DND-41 (cell line): ENCODE measurements at regions not wholly inside any gene's neighbourhood (a gene's known extent, or its start where the extent isn't known, plus 50 kb on each side); places are given as distances from the start of the nearest gene placed in this dataset.

Source experiments
- ATAC-seq: fragments of 200-7000 bp; cut with Tn5 transposase; 3 replicates; pipeline ENCODE4 v1.9.1; 2021; ENCODE audit warnings: low read depth; ENCODE audit not compliant: insufficient read depth
- DNase-seq: peaks from one replicate; pipeline ENCODE4 v3.0.0-alpha.2; 2020
- H2AFZ ChIP-seq: 2 replicates; pipeline ENCODE4 v1.6.0; 2012; ENCODE audit warnings: low read depth, low read length
- H3K27ac ChIP-seq: 2 replicates; pipeline ENCODE4 v1.5.1; 2012; ENCODE audit warnings: low read length, inconsistent platforms
- H3K27me3 ChIP-seq: fragments of 200-600 bp; sonication (generic); 2 replicates; pipeline ENCODE4 v1.6.0; 2012; ENCODE audit warnings: low read length, mild to moderate bottlenecking, inconsistent platforms; ENCODE audit not compliant: insufficient read depth, poor library complexity
- H3K36me3 ChIP-seq: 2 replicates; pipeline ENCODE4 v1.5.1; 2012; ENCODE audit warnings: low read length, inconsistent platforms; ENCODE audit not compliant: insufficient read depth
- H3K4me1 ChIP-seq: 2 replicates; pipeline ENCODE4 v1.5.1; 2012; ENCODE audit warnings: mild to moderate bottlenecking, low read length; ENCODE audit not compliant: insufficient read depth
- H3K4me2 ChIP-seq: 2 replicates; pipeline ENCODE4 v1.6.0; 2012; ENCODE audit warnings: mild to moderate bottlenecking, moderate library complexity, low read length, inconsistent platforms; ENCODE audit not compliant: insufficient read depth
- H3K4me3 ChIP-seq, 2 experiments: fragments of 200-600 bp in 1 of 2; shearing (Covaris generic) in 1 of 2; 2 replicates each; pipeline ENCODE4 v1.5.1; 2012 to 2016; ENCODE audit warnings: inconsistent platforms in 2 of 2, low read length in 2 of 2, mild to moderate bottlenecking in 2 of 2, low read depth in 1 of 2, moderate library complexity in 1 of 2
- H3K79me2 ChIP-seq: 2 replicates; pipeline ENCODE4 v1.6.0; 2012; ENCODE audit warnings: low read length, inconsistent platforms; ENCODE audit not compliant: insufficient read depth
- H3K9ac ChIP-seq: 2 replicates; pipeline ENCODE4 v1.6.0; 2012; ENCODE audit warnings: low read depth, mild to moderate bottlenecking, inconsistent platforms, low read length, moderate library complexity
- H3K9me3 ChIP-seq: 2 replicates; pipeline ENCODE4 v1.5.1; 2012; ENCODE audit warnings: low read length, moderate library complexity, mild to moderate bottlenecking, inconsistent platforms; ENCODE audit not compliant: insufficient read depth, severe bottlenecking
- H4K20me1 ChIP-seq: 2 replicates; pipeline ENCODE4 v1.6.0; 2012; ENCODE audit warnings: low read length; ENCODE audit not compliant: insufficient read depth
- EZH2 ChIP-seq: IDR thresholded peaks from 3 replicates; pipeline ENCODE4 v1.6.1; 2012; ENCODE audit warnings: borderline replicate concordance, low read depth, mild to moderate bottlenecking, moderate library complexity, low read length, inconsistent platforms; ENCODE audit not compliant: severe bottlenecking
- TF ChIP-seq, protein P1 (sequence below): IDR thresholded peaks from 2 replicates; pipeline ENCODE4 v1.5.1; 2012; ENCODE audit warnings: borderline replicate concordance, low read length, moderate library complexity, mild to moderate bottlenecking; ENCODE audit not compliant: poor library complexity, severe bottlenecking; ENCODE audit errors: extremely low read depth

DNA sequence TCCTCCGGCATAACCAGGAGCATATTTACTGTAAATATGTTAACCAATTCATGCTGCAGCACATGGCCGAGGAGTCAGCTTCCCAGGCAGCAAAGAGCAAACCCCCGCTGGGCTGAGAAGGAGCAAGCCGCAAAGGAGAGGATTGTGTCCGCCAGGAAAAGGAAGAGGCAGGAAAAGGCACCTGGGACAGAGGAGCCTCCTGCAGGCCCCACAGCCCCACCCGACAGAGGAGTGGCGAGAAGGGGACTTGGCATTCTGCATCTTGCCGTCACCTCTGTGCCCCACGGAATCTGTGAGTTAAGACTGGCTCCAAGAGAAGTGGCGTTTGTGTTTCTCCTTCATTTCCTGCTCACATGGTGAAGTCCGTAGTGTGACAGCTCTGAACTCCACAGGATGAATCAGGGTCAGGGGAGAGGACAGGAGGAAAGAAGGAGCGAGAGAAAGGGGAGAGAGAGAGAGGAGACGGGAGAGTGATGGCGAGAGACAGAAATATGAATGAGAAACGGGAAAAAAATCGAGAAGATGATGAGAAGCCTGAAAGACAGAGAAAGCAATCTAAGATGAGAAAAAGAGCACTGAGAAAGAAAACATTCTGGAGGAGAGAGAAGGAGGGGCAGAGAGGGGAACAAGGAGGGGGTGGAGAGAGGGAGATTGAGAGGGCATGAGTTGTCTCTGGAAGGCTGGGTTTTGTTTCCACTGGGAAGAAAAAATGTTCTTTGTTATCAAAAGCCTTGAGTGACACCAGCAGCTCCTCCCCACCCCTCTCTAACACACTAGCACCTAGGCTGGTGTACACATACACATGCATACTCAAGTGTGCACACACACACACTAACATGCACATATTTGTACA, 489.6 kb downstream of the MN1 start:
- no peak overlapping the region for H3K4me2 ChIP-seq
- no peak for ATAC-seq
- TF ChIP-seq EZH2 = no peak
- peaks cover 4% of the 10 kb centered on the region for H3K27me3 ChIP-seq
- peaks cover 9% of the 10 kb centered on the region for H3K9me3 ChIP-seq
- H2AFZ ChIP-seq = no peak overlapping the region
- H4K20me1 ChIP-seq = no peaks in the 10 kb centered on the region
- no peaks in the 10 kb centered on the region for H3K36me3 ChIP-seq
- H3K4me1 ChIP-seq = no peaks in the 10 kb centered on the region
- H3K27ac ChIP-seq = no peak overlapping the region
- no peaks in the 10 kb centered on the region for H3K79me2 ChIP-seq
- H3K4me3 ChIP-seq = no peak overlapping the region
- H3K9ac ChIP-seq = no peak overlapping the region
- DNase-seq = no peak

DNA sequence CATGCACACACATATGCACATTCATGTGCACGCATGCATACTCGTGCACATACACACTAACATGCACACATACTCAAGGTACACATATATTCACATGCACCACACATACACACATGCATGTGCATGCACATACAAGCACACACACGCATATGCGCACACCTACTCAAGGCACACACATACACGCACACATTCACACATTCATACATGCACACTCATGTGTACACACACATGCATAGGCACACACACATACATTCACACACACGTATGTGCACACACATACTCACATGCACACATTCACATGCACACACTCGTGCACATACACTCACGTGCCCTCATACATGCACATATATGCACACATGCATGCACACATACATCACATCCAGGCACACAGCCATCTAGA, 489.0 kb downstream of the MN1 start:
- H3K27ac ChIP-seq = no peak overlapping the region
- no peaks in the 10 kb centered on the region for H4K20me1 ChIP-seq
- H3K36me3 ChIP-seq = no peaks in the 10 kb centered on the region
- peaks cover 4% of the 10 kb centered on the region for H3K27me3 ChIP-seq
- H3K9ac ChIP-seq = no peak overlapping the region
- no peak overlapping the region for H3K4me3 ChIP-seq
- H3K9me3 ChIP-seq = peaks cover 6% of the 10 kb centered on the region
- H3K79me2 ChIP-seq = no peaks in the 10 kb centered on the region
- ATAC-seq (no peak), DNase-seq (no peak)
- no peak overlapping the region for H2AFZ ChIP-seq
- H3K4me2 ChIP-seq = no peak overlapping the region
- H3K4me1 ChIP-seq = no peaks in the 10 kb centered on the region
- TF ChIP-seq, protein P1, sequence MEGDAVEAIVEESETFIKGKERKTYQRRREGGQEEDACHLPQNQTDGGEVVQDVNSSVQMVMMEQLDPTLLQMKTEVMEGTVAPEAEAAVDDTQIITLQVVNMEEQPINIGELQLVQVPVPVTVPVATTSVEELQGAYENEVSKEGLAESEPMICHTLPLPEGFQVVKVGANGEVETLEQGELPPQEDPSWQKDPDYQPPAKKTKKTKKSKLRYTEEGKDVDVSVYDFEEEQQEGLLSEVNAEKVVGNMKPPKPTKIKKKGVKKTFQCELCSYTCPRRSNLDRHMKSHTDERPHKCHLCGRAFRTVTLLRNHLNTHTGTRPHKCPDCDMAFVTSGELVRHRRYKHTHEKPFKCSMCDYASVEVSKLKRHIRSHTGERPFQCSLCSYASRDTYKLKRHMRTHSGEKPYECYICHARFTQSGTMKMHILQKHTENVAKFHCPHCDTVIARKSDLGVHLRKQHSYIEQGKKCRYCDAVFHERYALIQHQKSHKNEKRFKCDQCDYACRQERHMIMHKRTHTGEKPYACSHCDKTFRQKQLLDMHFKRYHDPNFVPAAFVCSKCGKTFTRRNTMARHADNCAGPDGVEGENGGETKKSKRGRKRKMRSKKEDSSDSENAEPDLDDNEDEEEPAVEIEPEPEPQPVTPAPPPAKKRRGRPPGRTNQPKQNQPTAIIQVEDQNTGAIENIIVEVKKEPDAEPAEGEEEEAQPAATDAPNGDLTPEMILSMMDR = no peak
- no peak for TF ChIP-seq EZH2

DNA sequence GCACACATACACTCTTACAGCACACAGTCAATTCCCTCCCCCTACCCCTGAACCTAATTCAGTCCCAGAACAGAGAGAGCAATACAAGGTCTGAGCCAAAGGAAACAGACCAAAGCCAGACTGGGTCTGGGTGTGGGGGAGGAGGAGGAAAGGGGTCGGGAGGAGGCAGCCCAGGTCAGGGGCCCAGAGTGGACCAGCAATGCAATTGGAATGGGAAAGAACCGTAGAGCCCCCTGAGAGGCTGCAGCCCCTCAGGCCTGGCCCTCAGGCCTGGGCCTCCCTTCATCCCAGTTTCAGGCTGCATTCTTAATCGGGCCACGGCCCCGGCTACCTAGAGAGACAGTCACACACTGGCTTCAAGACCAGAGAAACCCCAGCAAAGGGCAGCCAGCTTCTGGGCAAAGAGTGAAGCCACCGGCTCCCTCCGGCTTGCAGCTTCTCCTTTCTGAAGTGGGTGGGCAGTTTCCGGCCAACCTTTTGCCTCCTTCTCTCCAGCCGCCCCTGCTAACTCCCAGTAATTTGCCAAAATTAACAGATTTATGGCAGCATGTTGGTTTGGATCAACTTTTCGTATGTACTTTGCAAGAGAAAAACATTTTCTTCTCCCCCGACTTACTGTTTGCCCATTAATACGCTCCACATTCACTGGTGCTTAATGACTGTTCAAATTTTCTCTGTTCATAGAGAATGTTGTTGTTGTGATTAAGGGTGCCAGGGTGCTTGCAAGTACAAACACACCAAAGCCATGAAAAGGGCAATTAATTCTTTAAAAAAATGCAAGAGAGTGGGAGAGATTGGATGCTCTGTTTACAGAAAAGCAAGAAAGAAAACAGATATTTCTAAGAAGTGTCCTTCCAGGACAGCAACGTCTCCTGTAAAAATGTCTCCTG, 488.3 kb downstream of the MN1 start:
- Histone ChIP-seq H3K27me3 (peaks cover 4% of the 10 kb centered on the region), H3K9me3 (no peaks in the 10 kb centered on the region), H2AFZ (no peak overlapping the region)

More for the DNA sequence above, 488.3 kb downstream of the MN1 start:
- Histone ChIP-seq H3K9ac (no peak overlapping the region), H3K27ac (no peak overlapping the region), H3K4me3 (no peak overlapping the region), H3K4me2 (no peak overlapping the region), H3K4me1 (no peaks in the 10 kb centered on the region), H3K79me2 (no peaks in the 10 kb centered on the region), H4K20me1 (no peaks in the 10 kb centered on the region), H3K36me3 (no peaks in the 10 kb centered on the region)
- no peak for ATAC-seq
- DNase-seq = no peak
- TF ChIP-seq EZH2 = no peak
- TF ChIP-seq, protein P1 = no peak
